Posterior cingulate gyrus (tissue), 11 donors: ENCODE measurements at regions not wholly inside any gene's neighbourhood (a gene's known extent, or its start where the extent isn't known, plus 50 kb on each side); places are given as distances from the start of the nearest gene placed in this dataset.
A peak's percentile ranks its signal among the peaks of the same experiment; 100 is the strongest.
"Not testable (repeated sequence)": the region's sequence is repeated elsewhere in the genome, so short reads cannot be mapped to it uniquely, and the experiment has no call there.

Experiments used
- DNase-seq, 10 donors: peaks; one replicate each; pipeline versions ENCODE4 v3.0.0 to v3.0.0-alpha.2; 2020 to 2021; ENCODE audit warnings: mixed read lengths in 3 of 10
- intact Hi-C: fragments of 100-400 bp; cut with DNase I; formaldehyde crosslinking; loops from one replicate; pipeline ENCODE4 v1.15.1; 2023

DNA sequence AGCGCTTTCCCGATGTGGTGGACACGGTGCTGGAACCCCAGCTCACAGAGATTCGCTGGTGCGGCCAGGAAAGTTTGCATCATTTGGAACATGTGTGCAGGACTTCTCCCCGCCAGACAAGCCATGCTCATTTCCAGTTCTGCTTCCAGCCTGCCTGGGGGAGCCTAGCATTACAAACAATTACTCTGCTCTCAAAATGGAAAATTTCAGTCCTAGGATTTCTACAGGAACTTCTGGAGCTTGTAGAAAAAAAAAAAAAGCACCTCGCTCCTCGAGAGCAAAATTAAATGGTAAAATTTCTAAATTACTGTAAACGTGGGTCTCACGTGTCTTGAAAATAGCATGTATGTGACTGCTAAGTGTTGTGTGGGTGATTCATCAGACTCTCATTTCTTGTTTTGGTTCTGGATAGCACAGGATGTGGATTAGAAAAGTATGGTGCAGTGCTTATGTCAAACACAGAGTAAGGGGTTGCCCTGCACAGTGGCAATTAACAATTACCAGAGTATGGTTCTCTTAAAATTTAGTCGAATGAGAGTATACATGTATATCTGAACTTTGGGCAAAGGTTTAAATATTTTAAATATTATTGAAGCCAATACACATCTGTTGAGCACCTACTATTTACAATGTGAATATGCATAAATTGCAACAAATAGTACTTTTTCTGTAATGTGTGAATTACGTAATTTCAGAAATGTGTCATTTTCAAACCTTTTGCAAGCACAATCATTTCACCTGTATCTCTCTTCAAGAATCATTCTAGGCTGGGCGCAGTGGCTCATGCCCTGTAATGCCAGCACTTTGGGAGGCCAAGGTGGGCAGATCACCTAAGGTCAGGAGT is 61.8 kb upstream of the PTGFRN start:
- intact Hi-C loops, result no loop called here
- peak in 4 of 10 donors; percentile 35 to 89 (median 36) for DNase-seq

DNA sequence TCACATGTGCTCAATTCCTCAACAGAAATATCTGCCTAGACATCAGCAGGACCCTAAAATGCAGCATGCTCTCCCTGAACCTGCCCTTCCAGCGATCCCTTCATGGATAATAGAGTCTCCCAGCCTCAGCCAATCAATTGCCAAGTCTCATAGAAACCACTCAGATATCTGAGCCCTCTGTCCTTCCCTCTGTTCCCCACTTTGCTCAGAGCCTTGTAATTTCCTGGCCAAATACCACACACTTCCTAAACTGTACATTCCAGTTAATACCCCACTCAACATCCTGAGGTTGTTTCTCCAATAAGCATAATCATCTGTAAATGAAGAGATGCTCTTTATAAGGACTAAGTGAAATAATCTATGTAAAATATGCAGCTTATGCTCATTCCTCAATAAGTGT is 59.3 kb upstream of the PTGFRN start:
- intact Hi-C loops, result no loop called here
- DNase-seq, result no peak

DNA sequence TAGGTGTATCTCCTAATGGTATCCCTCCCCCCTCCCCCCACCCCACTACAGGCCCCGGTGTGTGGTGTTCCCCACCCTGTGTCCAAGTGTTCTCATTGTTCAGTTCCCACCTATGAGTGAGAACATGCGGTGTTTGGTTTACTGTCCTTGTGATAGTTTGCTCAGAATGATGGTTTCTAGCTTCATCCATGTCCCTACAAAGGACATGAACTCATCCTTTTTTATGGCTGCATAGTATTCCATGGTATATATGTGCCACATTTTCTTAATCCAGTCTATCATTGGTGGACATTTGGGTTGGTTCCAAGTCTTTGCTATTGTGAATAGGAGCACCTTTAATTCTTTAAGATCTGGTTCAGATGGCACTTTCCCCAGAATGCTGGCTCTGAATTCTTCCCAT is 58.5 kb upstream of the PTGFRN start:
- intact Hi-C loops, DNase-seq: not testable (repeated sequence)

DNA sequence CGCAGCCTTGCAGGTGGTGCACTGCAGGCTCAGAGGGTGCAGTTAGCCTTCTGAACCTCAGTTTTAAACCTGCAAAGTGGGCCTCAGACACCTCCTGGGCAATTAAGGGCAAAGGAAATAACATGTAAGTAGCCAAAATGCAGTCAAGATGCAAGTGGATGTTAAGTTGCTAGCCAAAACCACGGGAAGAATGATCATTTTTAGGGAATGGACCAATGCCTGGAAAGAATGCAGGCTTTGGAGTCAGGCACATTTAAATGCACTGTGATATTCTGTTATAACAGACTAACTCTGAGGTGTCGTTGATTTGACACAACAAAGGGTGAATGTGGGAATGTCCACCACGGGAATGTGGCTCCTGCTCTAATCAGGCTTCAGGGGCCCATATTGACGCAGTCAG is 57.9 kb upstream of the PTGFRN start:
- intact Hi-C loops, result no loop called here
- no peak for DNase-seq

DNA sequence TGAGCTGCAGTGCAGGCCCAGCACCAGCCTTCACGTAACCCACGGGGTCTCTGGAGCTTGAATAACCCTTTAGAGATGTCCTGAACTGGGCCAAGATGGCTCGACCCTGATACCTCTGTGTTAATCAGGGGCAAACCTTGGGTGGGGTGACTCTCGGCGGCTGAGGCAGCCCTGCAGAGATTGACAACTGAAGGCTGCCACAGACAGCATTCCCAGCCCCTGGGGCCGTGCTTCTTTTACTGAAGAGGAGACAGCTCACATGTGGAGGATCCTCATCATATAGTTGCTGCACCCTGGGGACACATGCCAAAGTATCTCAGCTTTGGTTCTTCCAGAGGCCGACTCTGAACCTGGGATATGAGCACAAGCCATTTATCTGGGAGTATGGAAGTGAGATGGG is 57.3 kb upstream of the PTGFRN start:
- no peak for DNase-seq
- intact Hi-C loops, result no loop called here

DNA sequence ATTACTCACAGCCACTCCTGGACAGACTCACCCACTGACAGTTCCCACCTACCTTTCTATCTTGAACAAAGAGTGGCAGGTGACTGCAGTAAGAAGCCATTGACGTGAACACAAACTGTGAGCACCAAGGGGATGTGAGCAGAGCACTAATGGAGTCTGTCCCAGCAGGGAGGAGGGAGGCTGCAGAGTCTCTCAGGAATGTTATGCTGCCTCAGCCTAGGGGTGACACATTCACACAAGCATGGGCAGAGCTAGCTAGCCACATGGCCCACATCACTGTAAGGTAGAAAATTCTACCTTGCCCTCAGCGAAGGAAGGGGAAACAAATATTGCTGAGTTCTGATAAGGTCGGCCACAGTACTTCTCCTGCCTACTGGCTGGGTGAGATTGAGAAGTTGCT is 56.8 kb upstream of the PTGFRN start:
- DNase-seq, result no peak
- intact Hi-C loops, result no loop called here

DNA sequence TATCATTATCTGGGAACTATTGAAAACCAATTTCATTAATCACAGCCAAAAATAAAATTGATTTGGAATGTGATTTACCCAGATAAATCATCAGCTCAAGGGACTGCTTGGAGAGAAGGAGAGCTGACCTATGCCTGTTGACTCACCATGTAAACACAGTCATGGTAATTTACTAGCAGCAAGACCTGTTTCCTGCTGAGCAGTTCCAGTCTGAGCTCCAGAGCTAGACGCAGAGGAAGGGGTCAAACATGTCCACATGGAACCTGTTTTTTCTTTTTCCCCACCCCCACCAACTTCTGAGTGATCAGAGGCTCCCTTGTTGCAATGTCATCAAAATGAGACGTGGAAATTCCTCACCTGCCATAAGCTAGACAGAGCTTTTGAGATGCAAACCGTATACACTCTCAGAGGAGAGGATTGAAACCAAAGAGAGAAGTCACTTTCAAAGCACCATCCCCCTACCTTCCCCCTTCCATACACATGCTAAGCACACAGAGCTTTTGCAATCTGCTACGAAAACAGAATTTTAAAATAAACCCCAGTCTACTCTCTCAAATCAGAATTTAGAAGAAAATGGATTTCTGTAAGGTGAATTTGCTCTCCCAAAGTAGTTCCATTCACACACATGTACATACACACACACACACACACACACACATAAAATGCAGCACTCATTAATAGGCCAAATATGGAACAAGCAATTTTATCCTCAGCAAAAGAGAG is 55.9 kb upstream of the PTGFRN start:
- no peak for DNase-seq
- intact Hi-C loops, result loop anchor here (2.0 kb wide), 1 partner anchor 201 kb away; no protein-coding TSS in a partner anchor

DNA sequence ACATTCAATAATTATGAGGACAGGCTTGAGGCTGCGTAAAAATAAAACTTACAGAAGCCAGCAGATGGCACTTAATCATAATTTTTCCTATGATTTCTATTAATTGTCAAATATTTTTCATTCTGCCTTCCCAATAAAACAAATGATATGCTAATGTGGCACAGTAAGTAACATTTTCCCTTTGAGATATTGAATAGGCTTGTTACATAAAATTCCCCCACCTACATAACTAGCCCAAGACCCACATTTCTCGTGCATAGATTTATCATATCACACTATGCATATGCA is 55.4 kb upstream of the PTGFRN start:
- no peak for DNase-seq
- intact Hi-C loops, result loop anchor here (2.0 kb wide), 1 partner anchor 200 kb away; no protein-coding TSS in a partner anchor

DNA sequence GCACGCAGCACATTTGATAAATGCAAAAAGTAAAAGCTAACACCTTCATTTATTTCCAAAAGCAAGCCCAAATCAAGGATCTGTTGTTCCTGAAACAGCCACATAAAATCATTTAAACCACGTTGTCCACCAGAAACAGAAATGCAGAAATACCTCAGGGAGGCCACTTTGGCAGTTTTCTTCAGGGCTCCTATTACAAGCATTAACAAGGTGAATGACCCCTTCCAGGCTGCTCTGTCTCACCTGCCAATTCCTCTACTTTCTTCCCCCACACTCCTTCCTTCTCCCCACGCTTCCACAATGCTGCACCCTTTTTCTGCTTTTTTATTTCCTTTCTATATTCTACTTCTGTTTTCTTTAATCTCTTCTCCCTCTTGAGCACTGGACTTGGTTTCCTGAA is 55.0 kb upstream of the PTGFRN start:
- intact Hi-C loops, result loop anchor here (2.0 kb wide), 1 partner anchor 200 kb away; no protein-coding TSS in a partner anchor
- DNase-seq, result no peak

DNA sequence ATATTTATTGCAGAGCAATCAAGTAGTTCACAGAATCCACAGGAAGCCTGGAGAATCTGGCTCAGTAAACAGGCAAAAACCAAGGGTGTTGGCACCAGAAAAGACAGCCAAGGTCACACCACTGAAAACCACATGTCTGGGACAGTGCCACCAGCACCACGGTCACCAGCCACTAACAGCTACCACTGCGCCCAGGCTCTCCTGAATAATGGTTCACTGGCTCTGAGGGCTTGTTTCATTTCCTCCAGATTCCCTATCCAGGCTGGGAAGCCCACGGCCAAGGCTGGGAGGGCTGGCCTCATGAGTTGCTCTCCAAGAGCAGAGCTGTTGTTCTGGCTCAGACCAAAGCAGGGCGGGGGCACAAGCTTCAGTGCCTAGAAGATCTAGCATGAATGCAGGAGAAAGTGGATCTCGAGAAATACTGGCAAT is 54.5 kb upstream of the PTGFRN start:
- peak in 9 of 10 donors; percentile 13 to 87 (median 21) for DNase-seq
- intact Hi-C loops, result loop anchor here (2.0 kb wide), 1 partner anchor 200 kb away; no protein-coding TSS in a partner anchor

DNA sequence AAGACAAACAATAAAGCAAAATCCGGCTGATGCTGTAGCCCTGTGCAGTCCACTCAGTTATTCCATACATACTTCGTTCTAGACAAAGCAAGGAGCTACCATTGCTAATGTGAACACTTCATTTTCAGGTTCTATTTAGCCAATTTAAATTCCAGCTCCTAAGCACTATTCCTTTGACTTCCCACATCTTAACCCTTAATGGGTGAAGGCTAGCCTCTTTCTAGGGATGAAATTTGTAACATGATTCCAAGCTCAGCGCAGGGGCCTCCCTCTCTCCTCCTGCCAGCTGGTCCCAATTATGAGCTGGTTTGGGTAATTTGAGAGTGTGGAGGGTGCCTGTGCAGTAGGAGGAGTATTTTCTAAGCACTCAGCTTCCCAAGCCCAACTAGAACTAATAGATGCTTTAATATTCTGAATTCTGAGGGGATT is 53.9 kb upstream of the PTGFRN start:
- no peak for DNase-seq
- intact Hi-C loops, result loop anchor here (2.0 kb wide), 1 partner anchor 199 kb away; no protein-coding TSS in a partner anchor

DNA sequence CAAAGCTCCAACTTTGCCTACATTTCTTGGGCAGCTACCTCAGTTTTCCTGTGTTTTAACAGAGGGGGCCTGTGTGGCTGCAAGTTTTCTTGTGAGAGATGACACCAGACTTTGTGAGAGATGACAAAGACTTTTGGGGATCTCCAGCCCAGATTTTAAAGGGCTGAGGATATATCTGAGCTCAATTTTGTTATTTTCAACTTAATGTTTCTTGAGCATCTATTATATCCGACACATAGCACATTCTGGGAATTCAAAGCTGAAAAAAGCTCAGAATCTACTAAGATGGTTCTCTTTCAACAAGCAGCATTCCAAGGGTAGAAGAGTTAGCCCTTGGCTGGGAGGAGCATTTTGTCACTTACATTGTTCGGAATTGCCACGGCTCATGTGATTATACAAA is 53.4 kb upstream of the PTGFRN start:
- intact Hi-C loops, result no loop called here
- DNase-seq, result no peak

DNA sequence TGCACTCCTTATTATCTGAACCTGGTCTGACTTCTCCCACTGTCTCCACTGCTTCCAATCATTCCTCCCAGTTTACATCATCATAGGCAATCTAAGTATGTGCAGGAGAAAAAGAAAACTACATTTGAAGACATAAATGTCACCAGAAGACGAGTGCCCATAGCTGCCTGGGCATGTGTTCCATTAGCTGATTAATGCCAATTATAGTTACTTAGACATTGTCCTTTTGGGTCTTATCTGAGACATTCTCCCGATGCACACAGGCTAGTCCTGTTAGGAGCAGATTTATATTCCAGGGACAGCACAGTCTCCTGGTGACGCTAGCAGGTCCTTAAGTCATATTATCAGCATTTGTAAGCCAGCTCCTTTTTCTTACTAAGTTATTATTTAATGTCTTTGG is 52.6 kb upstream of the PTGFRN start:
- intact Hi-C loops, result no loop called here
- no peak for DNase-seq
